CD4-positive, alpha-beta T cell treated with Interleukin-17A for 1 hour (primary cell): ENCODE measurements at regions not wholly inside any gene's neighbourhood (a gene's known extent, or its start where the extent isn't known, plus 50 kb on each side); places are given as distances from the start of the nearest gene placed in this dataset.

ENCODE experiments used
- DNase-seq: peaks from one replicate; pipeline ENCODE4 v3.0.0-alpha.2; 2020

GRCh38 chr10:43965033-43965917, 316.6 kb upstream of the ZNF32 start:
- DNase-seq: no peak

GRCh38 chr10:43964486-43964885, 315.8 kb upstream of the ZNF32 start:
- DNase-seq: no peak

- no peak for DNase-seq
Observed at GRCh38 chr10:43963793-43964425, 315.2 kb upstream of the ZNF32 start.

- DNase-seq: no peak
Observed at GRCh38 chr10:43963379-43963778, 314.7 kb upstream of the ZNF32 start.

- no peak for DNase-seq
Observed at GRCh38 chr10:43962346-43963191, 313.9 kb upstream of the ZNF32 start.

- no peak for DNase-seq
Observed at GRCh38 chr10:43961523-43962345, 313.1 kb upstream of the ZNF32 start.

GRCh38 chr10:43960981-43961380, 312.3 kb upstream of the ZNF32 start:
- no peak for DNase-seq

GRCh38 chr10:43960477-43960876, 311.8 kb upstream of the ZNF32 start:
- no peak for DNase-seq

- no peak for DNase-seq
Observed at GRCh38 chr10:43960135-43960415, 311.4 kb upstream of the ZNF32 start.

GRCh38 chr10:43959364-43960134, 310.9 kb upstream of the ZNF32 start:
- no peak for DNase-seq

- no peak for DNase-seq
Observed at GRCh38 chr10:43958964-43959363, 310.3 kb upstream of the ZNF32 start.

GRCh38 chr10:43958071-43958432, 309.4 kb upstream of the ZNF32 start:
- DNase-seq: no peak

- DNase-seq: no peak
Observed at GRCh38 chr10:43957267-43958070, 308.8 kb upstream of the ZNF32 start.

- no peak for DNase-seq
Observed at GRCh38 chr10:43955978-43956377, 307.3 kb upstream of the ZNF32 start.

- no peak for DNase-seq
Observed at GRCh38 chr10:43955002-43955596, 306.4 kb upstream of the ZNF32 start.

- DNase-seq: no peak
Observed at GRCh38 chr10:43953672-43954071, 305.0 kb upstream of the ZNF32 start.

- no peak for DNase-seq
Observed at GRCh38 chr10:43952760-43953159, 304.1 kb upstream of the ZNF32 start.

- no peak for DNase-seq
Observed at GRCh38 chr10:43949351-43949750, 300.7 kb upstream of the ZNF32 start.

- DNase-seq: no peak
Observed at GRCh38 chr10:43946445-43946844, 297.8 kb upstream of the ZNF32 start.

- DNase-seq: no peak
Observed at GRCh38 chr10:43945908-43946307, 297.2 kb upstream of the ZNF32 start.
